HG03460 (cell line): ENCODE measurements at regions not wholly inside any gene's neighbourhood (a gene's known extent, or its start where the extent isn't known, plus 50 kb on each side); places are given as distances from the start of the nearest gene placed in this dataset.
"Not testable (repeated sequence)": the region's sequence is repeated elsewhere in the genome, so short reads cannot be mapped to it uniquely, and the experiment has no call there.

Experiments
- ATAC-seq: cut with Tn5 transposase; IDR thresholded peaks from one replicate; pipeline ENCODE4 v1.9.1; 2021; ENCODE audit not compliant: unreplicated experiment

DNA sequence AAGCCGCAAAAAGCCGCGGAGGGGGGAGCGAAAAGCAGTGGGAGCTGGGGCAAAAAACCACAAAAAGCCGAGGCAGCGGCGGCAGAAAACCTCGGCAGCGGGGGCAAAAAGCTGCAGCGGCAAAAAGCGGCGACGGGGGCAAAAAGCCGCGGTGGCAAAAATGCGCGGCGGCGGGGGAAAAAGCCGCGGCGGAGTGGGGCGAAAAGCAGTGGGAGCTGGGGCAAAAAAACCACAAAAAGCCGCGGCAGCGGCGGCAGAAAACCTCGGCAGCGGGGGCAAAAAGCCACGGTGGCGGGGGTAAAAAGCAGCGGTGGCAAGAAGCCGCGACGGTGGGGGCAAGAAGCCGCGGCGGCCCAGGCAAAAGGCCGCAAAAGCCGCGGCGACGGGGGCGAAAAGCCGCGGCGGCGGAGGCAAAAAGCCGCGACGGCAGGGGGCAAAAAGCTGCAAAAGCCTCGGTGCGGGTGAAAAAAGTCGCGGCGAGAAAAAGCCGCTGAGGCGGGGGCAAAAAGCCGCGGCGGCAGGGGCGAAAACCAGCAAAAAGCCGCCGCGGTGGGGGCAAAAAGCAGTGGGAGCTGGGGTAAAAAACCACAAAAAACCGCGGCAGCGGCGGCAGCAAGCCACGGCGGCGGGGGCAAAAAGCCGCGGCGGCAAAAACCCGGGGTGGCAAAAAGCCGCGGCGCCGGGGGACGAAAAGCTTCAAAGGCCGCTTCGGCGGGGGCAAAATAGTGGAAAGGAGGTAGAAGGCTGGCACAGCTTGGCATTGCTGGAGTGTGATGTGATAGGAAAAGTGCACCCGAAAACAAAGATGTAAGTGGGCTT is 135.9 kb downstream of the ZNF92 start:
- ATAC-seq = no peak

DNA sequence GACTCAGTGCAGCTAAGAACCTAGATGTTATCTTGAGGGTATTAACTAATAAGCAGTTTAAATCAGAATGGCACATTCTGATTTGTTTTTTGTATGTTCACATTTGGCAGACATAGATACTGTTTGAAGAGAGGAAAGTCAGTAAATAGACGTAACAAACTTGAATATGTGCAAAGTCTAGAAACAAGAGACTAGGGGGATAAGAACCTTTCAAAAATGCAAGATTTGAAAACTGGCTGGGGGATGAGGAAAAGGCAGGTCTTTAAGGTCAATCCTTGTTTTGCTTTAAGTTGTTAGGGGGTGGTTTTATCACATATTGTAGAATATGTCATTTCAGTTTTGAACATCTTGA is 136.5 kb downstream of the ZNF92 start:
- ATAC-seq = not testable (repeated sequence)

DNA sequence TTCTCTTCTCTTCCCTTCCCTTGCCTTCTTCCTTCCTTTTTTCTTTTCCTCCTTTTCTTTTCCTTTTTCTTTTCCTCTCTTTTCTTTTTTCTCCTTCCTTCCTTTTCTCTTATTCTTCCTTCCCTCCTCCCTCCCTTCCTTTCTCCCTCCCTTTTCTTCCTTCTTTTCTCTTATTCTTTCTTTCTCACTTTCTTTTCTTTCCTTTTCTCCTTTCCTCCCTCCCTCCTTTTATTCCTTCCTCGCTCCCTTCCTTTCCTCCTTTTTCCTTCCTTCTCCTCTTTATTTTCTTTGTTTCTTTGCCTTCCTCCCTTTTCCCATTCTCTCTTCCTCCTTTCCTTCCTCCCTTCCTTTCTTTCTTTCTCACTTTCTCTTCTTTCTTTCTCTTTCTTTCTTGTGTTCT is 146.1 kb downstream of the ZNF92 start:
- not testable (repeated sequence) for ATAC-seq

DNA sequence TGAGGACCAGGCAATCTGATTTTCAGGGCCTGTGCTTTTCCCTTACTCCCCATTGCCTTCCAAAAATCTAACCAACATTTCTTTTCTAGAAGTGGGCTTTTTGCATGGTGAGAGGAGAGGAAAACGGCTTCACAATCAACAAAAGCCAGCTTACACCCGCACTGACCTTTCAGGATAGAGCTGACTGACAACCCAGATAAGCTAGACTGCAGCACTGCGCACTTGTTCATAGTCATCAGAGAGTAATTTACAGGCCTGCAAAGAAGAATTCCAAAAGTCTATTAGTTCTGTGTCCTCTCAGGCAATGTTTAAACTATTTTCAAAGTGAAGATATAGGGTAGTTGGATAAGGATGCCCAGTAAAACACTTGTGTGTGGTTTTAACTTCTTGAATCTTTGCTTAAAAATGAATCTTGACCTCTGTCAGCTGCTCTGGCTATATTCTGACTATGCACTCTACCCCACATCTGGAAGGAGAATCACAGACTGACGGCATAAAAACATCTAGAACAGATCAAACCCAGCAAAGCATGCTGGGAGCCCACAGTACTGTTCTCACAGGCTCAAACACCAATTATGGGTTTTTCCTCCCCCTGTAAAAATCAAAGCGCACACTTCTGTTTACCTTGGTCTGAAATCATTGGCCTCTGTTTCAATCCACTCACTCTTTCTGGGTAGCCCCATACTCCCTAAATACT is 172.0 kb downstream of the ZNF92 start:
- ATAC-seq = not testable (repeated sequence)

DNA sequence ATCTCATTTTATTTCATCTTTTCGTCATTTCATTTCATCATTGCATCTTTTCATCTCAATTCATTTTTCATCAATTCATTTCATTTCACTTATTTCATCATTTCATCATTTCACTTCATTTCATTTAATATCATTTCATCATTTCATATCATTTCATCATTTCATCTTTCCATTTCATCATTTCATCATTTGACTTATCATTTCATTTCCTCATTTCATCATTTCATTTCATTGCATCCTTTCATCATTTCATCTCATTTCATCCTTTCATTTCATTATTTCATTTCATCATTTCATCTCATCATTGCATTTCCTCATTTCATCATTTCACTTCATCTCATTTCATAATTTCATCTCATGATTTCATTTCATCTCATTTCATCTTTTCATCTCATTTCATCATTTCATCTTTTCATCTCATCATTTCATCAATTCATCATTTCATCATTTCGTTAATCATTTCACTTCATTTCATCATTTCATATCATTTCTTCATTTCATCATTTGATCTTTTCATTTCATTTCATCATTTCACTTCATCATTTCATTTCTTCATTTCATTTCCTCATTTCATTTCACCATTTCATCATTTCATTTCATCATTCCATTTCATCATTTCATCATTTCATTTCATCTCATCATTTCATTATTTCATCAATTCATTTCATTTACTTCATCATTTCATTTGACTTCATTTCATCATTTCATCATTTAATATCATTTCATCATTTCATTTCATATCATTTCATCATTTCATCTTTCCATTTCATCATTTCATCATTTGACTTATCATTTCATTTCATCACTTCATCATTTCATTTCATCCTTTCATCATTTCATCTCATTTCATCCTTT is 176.2 kb downstream of the ZNF92 start:
- ATAC-seq = not testable (repeated sequence)

DNA sequence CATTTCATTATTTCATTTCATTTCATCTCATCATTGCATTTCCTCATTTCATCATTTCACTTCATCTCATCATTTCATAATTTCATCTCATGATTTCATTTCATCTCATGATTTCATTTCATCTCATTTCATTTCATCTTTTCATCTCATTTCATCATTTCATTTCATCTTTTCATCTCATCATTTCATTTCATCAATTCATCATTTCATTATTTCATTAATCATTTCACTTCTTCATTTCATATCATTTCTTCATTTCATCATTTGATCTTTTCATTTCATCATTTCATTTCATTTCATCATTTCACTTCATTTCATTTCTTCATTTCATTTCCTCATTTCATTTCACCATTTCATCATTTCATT is 176.8 kb downstream of the ZNF92 start:
- ATAC-seq = not testable (repeated sequence)

DNA sequence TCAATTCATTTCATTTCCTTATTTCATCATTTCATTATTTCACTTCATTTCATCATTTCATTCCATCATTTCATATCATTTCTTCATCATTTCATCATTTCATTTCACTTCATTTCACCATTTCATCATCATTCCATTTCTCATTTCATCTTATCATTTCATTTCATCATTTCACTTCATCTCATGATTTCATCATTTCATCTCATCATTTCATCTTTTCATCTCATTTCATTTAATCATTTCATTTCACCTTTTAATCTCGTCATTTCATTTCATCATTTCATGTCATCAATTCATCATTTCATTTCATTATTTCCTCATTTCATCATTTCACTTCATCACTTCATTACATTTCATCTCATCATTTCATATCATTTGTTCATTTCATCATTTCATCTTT is 177.4 kb downstream of the ZNF92 start:
- ATAC-seq = not testable (repeated sequence)

DNA sequence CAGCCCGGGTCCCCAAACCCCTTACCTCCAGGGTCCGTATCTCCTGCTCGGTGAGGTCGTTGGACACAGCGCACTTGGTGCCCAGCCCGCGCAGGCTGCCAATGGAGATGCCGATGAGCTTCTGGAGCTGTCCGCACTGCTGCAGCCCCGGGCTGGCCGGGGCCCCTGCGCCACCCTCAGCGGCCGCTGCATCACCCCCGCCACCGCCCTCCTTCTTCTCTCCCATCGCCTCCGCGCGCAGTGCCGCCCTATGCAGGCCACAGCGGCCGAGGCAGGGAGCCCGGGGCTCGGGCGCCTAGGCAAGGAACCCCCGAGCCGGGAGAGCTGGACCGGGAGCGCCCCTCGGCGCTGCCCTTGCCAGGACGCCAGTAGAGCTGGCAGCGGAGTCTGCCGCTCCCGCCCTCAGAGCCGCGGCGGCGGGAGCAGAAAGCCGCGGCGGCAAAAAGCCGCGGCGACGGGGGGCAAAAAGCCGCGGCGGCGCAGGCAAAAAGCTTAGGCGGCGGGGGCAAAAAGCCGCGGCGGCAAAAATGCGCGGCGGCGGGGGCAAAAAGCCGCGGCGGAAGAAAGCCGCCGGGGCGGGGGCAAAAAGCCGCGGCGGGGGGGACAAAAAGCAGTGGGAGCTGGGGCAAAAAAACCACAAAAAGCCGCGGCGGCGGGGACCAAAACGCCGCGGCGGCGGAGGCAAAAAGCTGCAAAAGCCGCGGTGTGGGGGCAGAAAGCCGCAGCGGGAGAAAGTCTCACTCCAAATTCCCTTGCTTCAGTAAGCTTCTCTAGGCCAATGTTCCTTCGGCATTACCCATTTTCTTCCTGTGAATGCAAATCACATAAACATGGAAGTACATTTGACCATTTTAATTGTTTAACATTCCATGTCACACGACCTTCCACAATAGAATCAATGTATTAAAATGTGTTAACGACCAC is 181.2 kb downstream of the ZNF92 start:
- ATAC-seq = not testable (repeated sequence)

DNA sequence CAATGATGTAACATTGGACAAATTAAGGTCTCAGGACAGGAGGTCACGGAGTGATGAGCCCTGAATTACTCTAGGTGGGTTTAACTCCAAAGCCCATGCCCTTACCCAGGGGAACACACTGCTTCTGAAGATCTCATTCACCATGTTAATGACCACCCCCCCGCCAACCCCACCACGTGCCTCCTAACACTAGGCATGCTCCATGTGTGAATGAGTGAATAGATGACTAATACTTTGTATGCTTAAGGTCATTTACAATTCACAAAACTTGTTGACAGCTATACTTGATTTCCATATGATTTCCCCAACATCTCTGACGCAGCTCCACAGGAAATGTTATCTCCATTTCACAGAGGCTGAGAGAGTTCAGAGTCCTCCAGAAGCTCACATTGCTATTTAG is 184.9 kb downstream of the ZNF92 start:
- ATAC-seq = not testable (repeated sequence)

DNA sequence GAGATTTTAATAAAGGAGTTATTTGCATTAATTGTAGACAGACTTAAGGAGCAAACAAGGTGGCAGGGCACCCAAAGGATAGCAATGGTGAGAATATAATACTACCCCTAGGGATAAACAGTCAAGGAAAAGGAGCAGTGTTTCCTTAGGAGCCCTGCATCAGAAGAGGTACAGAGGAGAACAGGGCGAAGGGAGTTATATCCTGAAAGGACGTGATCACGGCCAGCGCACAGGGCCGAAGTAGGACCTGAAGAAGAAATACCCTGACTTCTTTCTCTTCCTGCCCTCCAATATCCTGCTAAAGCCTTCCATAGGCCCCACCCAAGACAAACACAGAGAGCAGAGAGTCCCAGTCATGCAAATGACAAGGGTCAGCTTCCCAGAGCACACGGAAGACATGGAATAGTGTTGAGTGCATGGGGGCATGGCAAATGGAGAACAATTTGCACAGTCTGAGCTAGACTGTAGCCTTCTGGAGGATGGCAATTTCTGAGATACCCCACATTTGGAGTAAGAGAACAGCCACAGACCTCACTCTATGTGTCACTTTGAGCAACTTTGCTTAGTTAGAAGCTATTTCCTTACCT is 188.2 kb downstream of the ZNF92 start:
- ATAC-seq = not testable (repeated sequence)

DNA sequence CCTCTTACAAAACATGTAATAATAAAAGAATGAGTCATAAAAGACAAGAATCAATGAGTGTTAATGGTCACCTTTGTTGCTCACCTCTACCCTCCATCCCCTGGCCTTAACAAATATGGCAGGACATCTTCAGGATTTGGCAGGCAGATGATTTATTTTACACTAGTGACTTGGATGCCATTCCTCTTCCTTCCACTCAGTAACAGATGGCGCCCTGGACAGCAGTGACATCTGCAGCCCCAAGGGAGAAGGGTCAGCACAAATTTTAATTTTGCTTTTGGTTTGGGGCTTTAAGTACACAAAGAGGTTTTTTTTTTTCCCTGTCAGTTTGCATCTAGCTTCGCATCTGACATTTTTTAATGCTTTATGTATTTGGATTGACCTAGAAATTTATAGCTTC is 188.9 kb downstream of the ZNF92 start:
- peak; percentile 76 for ATAC-seq

DNA sequence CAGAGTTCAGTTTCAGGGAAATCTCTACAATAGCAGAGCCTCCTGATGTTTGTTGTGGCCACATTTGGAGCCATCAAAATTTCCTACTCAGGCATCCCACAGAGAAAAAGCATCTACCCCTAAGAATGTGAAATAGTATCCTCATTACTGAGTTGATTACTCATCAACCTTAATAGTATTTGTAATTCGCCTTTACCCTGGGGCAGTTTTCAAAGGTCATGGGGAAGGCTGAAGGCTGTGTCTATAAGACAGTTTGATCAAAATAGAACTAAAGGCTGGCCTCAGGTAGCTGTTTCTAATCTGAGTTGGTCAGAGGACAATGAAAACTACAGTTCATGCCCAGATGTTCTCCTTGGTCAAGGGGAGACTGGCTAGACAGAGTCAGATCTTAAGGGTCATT is 189.7 kb downstream of the ZNF92 start:
- not testable (repeated sequence) for ATAC-seq

DNA sequence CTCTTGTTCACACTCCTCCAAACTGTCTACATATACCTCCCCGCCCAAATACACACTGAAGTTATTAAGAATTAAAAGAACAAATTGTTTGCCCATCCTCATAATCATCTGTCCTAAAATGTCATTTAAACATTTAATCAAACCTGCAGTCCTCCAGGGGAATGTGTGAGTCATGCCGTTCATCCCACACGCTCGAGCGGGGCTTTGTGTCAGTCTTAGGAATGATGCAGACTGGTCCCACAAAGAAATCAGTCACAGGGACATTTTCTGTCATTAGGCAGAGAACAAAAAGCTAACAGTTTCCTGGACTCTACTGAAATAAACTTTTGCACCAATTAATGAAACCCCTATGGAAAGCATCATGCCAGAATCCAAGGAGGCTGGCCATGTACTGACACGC is 194.6 kb downstream of the ZNF92 start:
- ATAC-seq = not testable (repeated sequence)

DNA sequence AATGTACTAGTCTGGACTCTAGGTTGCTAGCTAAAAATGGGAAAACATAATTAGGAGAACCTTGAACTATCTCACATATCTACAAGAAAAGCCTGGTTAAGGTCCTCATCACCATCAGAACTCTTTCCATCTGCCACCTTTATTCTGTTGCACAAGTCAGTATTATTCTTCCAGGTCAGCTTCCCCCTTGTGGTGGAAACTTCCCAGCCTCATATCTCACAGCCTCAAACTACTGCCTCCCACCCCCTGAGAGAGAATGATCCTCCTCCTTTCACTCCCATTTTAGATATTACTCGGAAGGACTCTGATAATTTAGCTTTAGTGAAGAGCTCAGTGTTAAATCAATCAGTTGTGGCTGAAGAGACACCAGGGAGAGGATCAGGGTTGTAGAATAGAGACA is 197.3 kb downstream of the ZNF92 start:
- not testable (repeated sequence) for ATAC-seq

DNA sequence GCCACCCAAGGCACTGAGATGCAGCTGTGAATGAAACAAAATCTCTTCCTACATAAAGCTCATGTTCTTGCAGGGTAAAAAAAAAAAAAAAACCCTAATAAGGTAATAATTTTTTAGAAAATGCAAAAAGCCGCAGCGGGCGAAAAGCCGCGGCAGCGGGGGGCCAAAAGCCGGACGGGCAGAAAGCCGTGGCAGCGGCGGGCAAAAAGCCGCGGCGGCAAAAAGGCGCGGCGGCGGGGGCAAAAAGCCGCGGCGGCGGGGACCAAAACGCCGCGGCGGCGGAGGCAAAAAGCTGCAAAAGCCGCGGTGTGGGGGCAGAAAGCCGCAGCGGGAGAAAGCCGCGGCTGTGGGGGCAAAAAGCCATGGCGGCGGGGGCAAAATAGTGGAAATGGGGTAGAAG is 198.9 kb downstream of the ZNF92 start:
- ATAC-seq = not testable (repeated sequence)

DNA sequence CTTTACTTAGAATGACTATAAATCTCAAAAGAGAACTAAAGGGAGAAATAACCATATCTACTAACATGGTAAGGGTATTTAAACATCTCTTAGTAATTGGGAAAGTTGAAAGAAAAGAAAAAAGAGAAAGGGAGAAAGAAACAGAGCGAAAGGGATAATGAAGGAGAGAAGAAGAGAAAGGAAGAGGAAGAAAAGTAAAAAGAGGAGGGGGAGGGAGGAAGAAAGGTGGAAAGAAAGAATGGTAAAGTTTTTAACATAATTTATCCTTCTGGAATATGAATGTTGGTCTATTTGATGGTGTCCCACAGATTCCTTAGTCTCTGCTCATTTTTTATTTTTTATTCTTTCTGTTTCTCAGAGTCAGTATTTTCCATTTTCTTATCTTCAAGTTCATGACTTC is 202.7 kb downstream of the ZNF92 start:
- not testable (repeated sequence) for ATAC-seq

DNA sequence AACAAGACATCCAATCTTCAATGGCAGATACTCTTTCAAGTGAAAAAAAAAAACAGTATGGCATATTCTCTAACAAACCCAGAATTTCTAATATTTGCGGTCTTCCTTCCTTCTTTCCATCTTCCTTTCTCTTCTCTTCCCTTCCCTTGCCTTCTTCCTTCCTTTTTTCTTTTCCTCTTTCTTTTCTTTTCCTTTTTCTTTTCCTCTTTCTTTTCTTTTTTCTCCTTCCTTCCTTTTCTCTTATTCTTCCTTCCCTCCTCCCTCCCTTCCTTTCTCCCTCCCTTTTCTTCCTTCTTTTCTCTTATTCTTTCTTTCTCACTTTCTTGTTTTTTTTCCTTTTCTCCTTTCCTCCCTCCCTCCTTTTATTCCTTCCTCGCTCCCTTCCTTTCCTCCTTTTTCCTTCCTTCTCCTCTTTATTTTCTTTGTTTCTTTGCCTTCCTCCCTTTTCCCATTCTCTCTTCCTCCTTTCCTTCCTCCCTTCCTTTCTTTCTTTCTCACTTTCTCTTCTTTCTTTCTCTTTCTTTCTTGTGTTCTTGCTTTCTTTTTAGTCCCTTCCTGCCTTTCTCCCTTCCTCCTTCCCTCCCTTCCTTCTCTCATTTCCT is 209.0 kb downstream of the ZNF92 start:
- not testable (repeated sequence) for ATAC-seq

DNA sequence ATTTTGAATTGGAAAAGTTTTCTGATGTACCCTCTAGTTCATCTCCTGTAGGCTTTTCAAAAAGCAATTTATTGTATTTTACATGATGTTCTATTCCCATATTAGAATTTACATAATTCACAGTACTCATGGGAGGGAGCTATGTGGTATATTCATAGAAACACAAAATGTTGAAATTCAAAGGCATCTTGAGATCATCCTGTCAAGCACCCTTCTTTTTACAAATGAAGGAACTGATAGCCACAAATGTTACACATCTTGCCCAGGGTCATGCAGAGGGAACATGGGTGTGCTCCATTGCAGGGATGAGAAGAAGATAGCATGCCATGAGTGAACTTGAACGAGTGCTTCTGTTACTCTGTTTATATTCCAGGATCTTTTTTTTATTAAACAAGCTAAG is 228.8 kb downstream of the ZNF92 start:
- not testable (repeated sequence) for ATAC-seq

DNA sequence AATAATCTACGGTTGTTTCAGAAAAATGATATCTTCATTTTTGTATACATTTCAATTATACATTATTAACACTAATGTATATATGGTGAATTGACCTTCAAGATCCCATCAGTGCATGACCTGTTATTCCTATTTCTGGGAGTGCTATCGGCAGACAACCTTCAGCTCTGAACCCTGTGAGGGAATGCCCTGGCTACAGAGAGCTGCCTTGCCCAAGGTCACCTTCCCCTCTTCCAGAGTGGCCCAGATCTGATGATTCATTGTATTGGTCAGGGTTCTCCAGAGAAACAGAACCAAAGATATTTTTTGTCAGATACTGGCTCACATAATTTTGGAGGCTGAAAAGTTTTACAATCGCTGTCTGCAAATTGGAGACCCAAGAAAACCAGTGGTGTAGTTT is 235.5 kb downstream of the ZNF92 start:
- no peak for ATAC-seq
